ENCODE measurements at regions not wholly inside any gene's neighbourhood (a gene's known extent, or its start where the extent isn't known, plus 50 kb on each side); places are given as distances from the start of the nearest gene placed in this dataset.

GRCh38 chr2:22821458-22821857 lies 563.5 kb upstream of the KLHL29 start:
- no peaks in the 10 kb centered on the region for H3K36me3 ChIP-seq (ENCODE audit: control insufficient read depth, insufficient read depth, low read length)
- CTCF ChIA-PET = no interaction called here

GRCh38 chr2:22822835-22823234 lies 562.1 kb upstream of the KLHL29 start:
- no peak overlapping the region for H3K4me3 Mint-ChIP-seq (ENCODE audit: unreplicated experiment)
- no peaks in the 10 kb centered on the region for H3K36me3 Mint-ChIP-seq (ENCODE audit: insufficient read depth, unreplicated experiment)
- Histone ChIP-seq H3K9me3 (no peaks in the 10 kb centered on the region), H3K36me3 (ENCODE audit: control insufficient read depth, insufficient read depth, low read length) (no peaks in the 10 kb centered on the region), H3K4me3 (ENCODE audit: low read depth, low read length) (no peak overlapping the region), H3K4me1 (no peaks in the 10 kb centered on the region), H3K27me3 (replicated peaks; ENCODE audit: control insufficient read depth, insufficient read depth, low read length) (no peaks in the 10 kb centered on the region; the same call in 1 of the 2 replicates)
- no peak overlapping the region for H3K27ac Mint-ChIP-seq (ENCODE audit: unreplicated experiment)
- H3K27me3 Mint-ChIP-seq (ENCODE audit: insufficient read depth, unreplicated experiment) = no peaks in the 10 kb centered on the region
- no peaks in the 10 kb centered on the region for H3K9me3 Mint-ChIP-seq (ENCODE audit: unreplicated experiment)
- POLR2A ChIA-PET = no interaction called here
- BruUV-seq (replicated peaks) = no TSS peak
- intact Hi-C loops (cut with micrococcal nuclease; ENCODE audit: unreplicated experiment) = no loop called here
- no peak for DNase-seq
- no peaks in the 10 kb centered on the region for H3K4me1 Mint-ChIP-seq (ENCODE audit: low read depth, unreplicated experiment)
- TF ChIP-seq CTCF (IDR thresholded peaks at IDR 0.05; ENCODE audit: insufficient read depth in 1 of 2, low read depth in 1 of 2, low read length in 1 of 2, severe bottlenecking in 1 of 2, unreplicated experiment in 1 of 2) = no peak
- CTCF ChIA-PET = no interaction called here

More at GRCh38 chr2:22821458-22821857, 563.5 kb upstream of the KLHL29 start:
- Mint-ChIP-seq H3K9me3 (ENCODE audit: unreplicated experiment) (no peaks in the 10 kb centered on the region), H3K36me3 (ENCODE audit: insufficient read depth, unreplicated experiment) (no peaks in the 10 kb centered on the region), H3K27ac (ENCODE audit: unreplicated experiment) (no peak overlapping the region), H3K27me3 (ENCODE audit: insufficient read depth, unreplicated experiment) (no peaks in the 10 kb centered on the region), H3K4me1 (ENCODE audit: low read depth, unreplicated experiment) (no peaks in the 10 kb centered on the region), H3K4me3 (ENCODE audit: unreplicated experiment) (no peak overlapping the region)
- intact Hi-C loops (cut with micrococcal nuclease; ENCODE audit: unreplicated experiment) = no loop called here
- Histone ChIP-seq H3K4me1 (no peaks in the 10 kb centered on the region), H3K4me3 (ENCODE audit: low read depth, low read length) (no peak overlapping the region), H3K27me3 (replicated peaks; ENCODE audit: control insufficient read depth, insufficient read depth, low read length) (no peaks in the 10 kb centered on the region), H3K9me3 (no peaks in the 10 kb centered on the region)
- TF ChIP-seq CTCF (IDR thresholded peaks at IDR 0.05; ENCODE audit: insufficient read depth in 1 of 2, low read depth in 1 of 2, low read length in 1 of 2, severe bottlenecking in 1 of 2, unreplicated experiment in 1 of 2) = no peak
- no TSS peak for BruUV-seq (replicated peaks)
- no peak for DNase-seq
- POLR2A ChIA-PET = no interaction called here

GRCh38 chr2:22824618-22825017 lies 560.4 kb upstream of the KLHL29 start:
- no peaks in the 10 kb centered on the region for H3K9me3 ChIP-seq
- Mint-ChIP-seq H3K9me3 (ENCODE audit: unreplicated experiment) (no peaks in the 10 kb centered on the region), H3K4me3 (ENCODE audit: unreplicated experiment) (no peak overlapping the region), H3K36me3 (ENCODE audit: insufficient read depth, unreplicated experiment) (no peaks in the 10 kb centered on the region), H3K27ac (ENCODE audit: unreplicated experiment) (no peak overlapping the region), H3K4me1 (ENCODE audit: low read depth, unreplicated experiment) (no peaks in the 10 kb centered on the region), H3K27me3 (ENCODE audit: insufficient read depth, unreplicated experiment) (peaks cover 6% of the 10 kb centered on the region)
- TF ChIP-seq CTCF (IDR thresholded peaks at IDR 0.05; ENCODE audit: insufficient read depth in 1 of 2, low read depth in 1 of 2, low read length in 1 of 2, severe bottlenecking in 1 of 2, unreplicated experiment in 1 of 2) = no peak
- no peaks in the 10 kb centered on the region; the same call in 1 of the 2 replicates for H3K27me3 ChIP-seq (replicated peaks; ENCODE audit: control insufficient read depth, insufficient read depth, low read length)
- no peaks in the 10 kb centered on the region for H3K36me3 ChIP-seq (ENCODE audit: control insufficient read depth, insufficient read depth, low read length)
- POLR2A ChIA-PET = no interaction called here
- intact Hi-C loops (cut with micrococcal nuclease; ENCODE audit: unreplicated experiment) = no loop called here
- no TSS peak for BruUV-seq (replicated peaks)
- CTCF ChIA-PET = no interaction called here
- no peak overlapping the region for H3K4me3 ChIP-seq (ENCODE audit: low read depth, low read length)
- no peak for DNase-seq
- no peaks in the 10 kb centered on the region for H3K4me1 ChIP-seq

Measured in Caco-2 (cell line).